GM18511 (cell line): ENCODE measurements at regions not wholly inside any gene's neighbourhood (a gene's known extent, or its start where the extent isn't known, plus 50 kb on each side); places are given as distances from the start of the nearest gene placed in this dataset.
A peak's percentile ranks its signal among the peaks of the same experiment; 100 is the strongest.

ENCODE experiments used
- ATAC-seq: cut with Tn5 transposase; IDR thresholded peaks from one replicate; pipeline ENCODE4 v1.9.1; 2021; ENCODE audit warnings: mild to moderate bottlenecking, moderate library complexity; ENCODE audit not compliant: unreplicated experiment

- no peak for ATAC-seq
Observed at GRCh38 chr10:1869861-1870260, 132.5 kb upstream of the ADARB2 start.

GRCh38 chr10:1860351-1860750 lies 123.0 kb upstream of the ADARB2 start:
- no peak for ATAC-seq

- no peak for ATAC-seq
Observed at GRCh38 chr10:1858547-1858946, 121.2 kb upstream of the ADARB2 start.

- ATAC-seq = no peak
Observed at GRCh38 chr10:1858048-1858447, 120.7 kb upstream of the ADARB2 start.

- no peak for ATAC-seq
Observed at GRCh38 chr10:1855911-1856310, 118.6 kb upstream of the ADARB2 start.

GRCh38 chr10:1854271-1854670 lies 116.9 kb upstream of the ADARB2 start:
- no peak for ATAC-seq

- ATAC-seq = no peak
Observed at GRCh38 chr10:1853801-1854200, 116.5 kb upstream of the ADARB2 start.

GRCh38 chr10:1852841-1853240 lies 115.5 kb upstream of the ADARB2 start:
- no peak for ATAC-seq

- ATAC-seq = no peak
Observed at GRCh38 chr10:1851762-1852161, 114.4 kb upstream of the ADARB2 start.

- ATAC-seq = no peak
Observed at GRCh38 chr10:1850971-1851527, 113.7 kb upstream of the ADARB2 start.

- no peak for ATAC-seq
Observed at GRCh38 chr10:1847361-1847760, 110.0 kb upstream of the ADARB2 start.

- no peak for ATAC-seq
Observed at GRCh38 chr10:1846032-1846431, 108.7 kb upstream of the ADARB2 start.

- no peak for ATAC-seq
Observed at GRCh38 chr10:1841759-1842158, 104.4 kb upstream of the ADARB2 start.

- no peak for ATAC-seq
Observed at GRCh38 chr10:1829712-1830111, 92.4 kb upstream of the ADARB2 start.

GRCh38 chr10:1824928-1825327 lies 87.6 kb upstream of the ADARB2 start:
- peak; percentile 80 for ATAC-seq

GRCh38 chr10:1814556-1814955 lies 77.2 kb upstream of the ADARB2 start:
- ATAC-seq = no peak

- no peak for ATAC-seq
Observed at GRCh38 chr10:1809139-1809741, 71.9 kb upstream of the ADARB2 start.

GRCh38 chr10:1807924-1808323 lies 70.6 kb upstream of the ADARB2 start:
- no peak for ATAC-seq

- no peak for ATAC-seq
Observed at GRCh38 chr10:1807196-1807595, 69.9 kb upstream of the ADARB2 start.

GRCh38 chr10:1802413-1802812 lies 65.1 kb upstream of the ADARB2 start:
- no peak for ATAC-seq

- no peak for ATAC-seq
Observed at GRCh38 chr10:1788401-1788800, 51.1 kb upstream of the ADARB2 start.
